Ovary (tissue), 3 donors: ENCODE measurements at regions not wholly inside any gene's neighbourhood (a gene's known extent, or its start where the extent isn't known, plus 50 kb on each side); places are given as distances from the start of the nearest gene placed in this dataset.

Experiments used
- POLR2A ChIP-seq: fragments of 450-650 bp; IDR thresholded peaks from one replicate; pipeline ENCODE4 v1.6.1; 2017; ENCODE audit warnings: antibody characterized with exemption, mild to moderate bottlenecking, moderate library complexity
- TF ChIP-seq, protein P1 (sequence below), 3 donors: fragments of 450-650 bp in 2 of 3; fragments of 200-600 bp in 1 of 3; IDR thresholded peaks; one replicate each; pipeline versions ENCODE4 v1.5.1 to v1.8.0; 2016 to 2022; ENCODE audit warnings: antibody characterized with exemption in 3 of 3, mild to moderate bottlenecking in 1 of 3
- donor health status: DM: no; HTN: no; CAD: no.

GRCh38 chr1:245085508-245086095 is 69.2 kb upstream of the KIF26B start:
- TF ChIP-seq, protein P1, sequence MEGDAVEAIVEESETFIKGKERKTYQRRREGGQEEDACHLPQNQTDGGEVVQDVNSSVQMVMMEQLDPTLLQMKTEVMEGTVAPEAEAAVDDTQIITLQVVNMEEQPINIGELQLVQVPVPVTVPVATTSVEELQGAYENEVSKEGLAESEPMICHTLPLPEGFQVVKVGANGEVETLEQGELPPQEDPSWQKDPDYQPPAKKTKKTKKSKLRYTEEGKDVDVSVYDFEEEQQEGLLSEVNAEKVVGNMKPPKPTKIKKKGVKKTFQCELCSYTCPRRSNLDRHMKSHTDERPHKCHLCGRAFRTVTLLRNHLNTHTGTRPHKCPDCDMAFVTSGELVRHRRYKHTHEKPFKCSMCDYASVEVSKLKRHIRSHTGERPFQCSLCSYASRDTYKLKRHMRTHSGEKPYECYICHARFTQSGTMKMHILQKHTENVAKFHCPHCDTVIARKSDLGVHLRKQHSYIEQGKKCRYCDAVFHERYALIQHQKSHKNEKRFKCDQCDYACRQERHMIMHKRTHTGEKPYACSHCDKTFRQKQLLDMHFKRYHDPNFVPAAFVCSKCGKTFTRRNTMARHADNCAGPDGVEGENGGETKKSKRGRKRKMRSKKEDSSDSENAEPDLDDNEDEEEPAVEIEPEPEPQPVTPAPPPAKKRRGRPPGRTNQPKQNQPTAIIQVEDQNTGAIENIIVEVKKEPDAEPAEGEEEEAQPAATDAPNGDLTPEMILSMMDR (IDR thresholded peaks at IDR 0.05), result no peak
- TF ChIP-seq POLR2A, result no peak
